ENCODE measurements at regions not wholly inside any gene's neighbourhood (a gene's known extent, or its start where the extent isn't known, plus 50 kb on each side); places are given as distances from the start of the nearest gene placed in this dataset.

GRCh38 chr10:104505521-104506042 is 135.5 kb upstream of the SORCS3 start:
- 52 to 61% methylated on average over 2 to 3 of the region's 3 CpGs for WGBS, 2 donors (ENCODE audit: low coverage in 1 of 2)
- TF ChIP-seq EP300 (IDR thresholded peaks at IDR 0.05; ENCODE audit: low read depth) (no peak), POLR2A (IDR thresholded peaks at IDR 0.05) (no peak), CTCF (IDR thresholded peaks at IDR 0.05) (no peak), POLR2AphosphoS5 (IDR thresholded peaks at IDR 0.05) (no peak)
- no peaks in the 10 kb centered on the region for H3K9me3 ChIP-seq

DNA sequence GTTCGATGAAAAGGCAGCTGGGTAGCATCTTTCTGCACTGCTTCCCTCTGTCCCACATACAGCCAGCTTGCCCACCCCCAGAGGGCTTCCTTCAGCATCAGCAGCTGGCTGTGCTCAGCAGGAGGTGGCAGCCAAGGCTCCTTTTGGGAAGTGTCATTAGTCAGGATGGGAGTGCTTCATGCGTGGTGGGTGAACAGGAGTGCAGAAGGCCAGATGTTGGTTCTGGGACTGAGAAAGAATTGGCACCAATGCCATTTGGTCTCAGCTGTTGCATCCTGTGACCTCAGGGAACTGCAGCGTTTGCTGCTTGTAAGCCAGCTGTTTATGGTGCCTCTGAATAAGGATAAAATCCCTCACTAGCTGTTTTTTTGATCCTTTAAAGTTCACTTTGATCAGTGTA is 131.1 kb upstream of the SORCS3 start:
- Histone ChIP-seq H3K4me3 (no peak overlapping the region), H3K27me3 (no peaks in the 10 kb centered on the region), H3K9me3 (no peaks in the 10 kb centered on the region), H3K36me3 (no peaks in the 10 kb centered on the region), H3K27ac (no peak overlapping the region), H3K4me1 (no peaks in the 10 kb centered on the region)
- no peak for TF ChIP-seq POLR2A (IDR thresholded peaks at IDR 0.05)
- TF ChIP-seq POLR2AphosphoS5 (IDR thresholded peaks at IDR 0.05): no peak
- TF ChIP-seq CTCF (IDR thresholded peaks at IDR 0.05): no peak
- no peak for TF ChIP-seq EP300 (IDR thresholded peaks at IDR 0.05; ENCODE audit: low read depth)
- DNase-seq: no peak
- intact Hi-C loops (cut with DNase I; ENCODE audit: low total_unique reads): no loop called here
- WGBS, 2 donors (ENCODE audit: low coverage in 1 of 2): 20 to 71% methylated on average over 2 to 3 of the region's 3 CpGs
- in situ Hi-C loops (cut with MboI; ENCODE audit: low pct_ligation_motif_present in 1 of 4, low pct_unique_long_range_greater_than_20kb in 1 of 4, low sequenced_read_pairs in 3 of 4): no loop called here

More at GRCh38 chr10:104505521-104506042, 135.5 kb upstream of the SORCS3 start:
- H3K36me3 ChIP-seq: no peaks in the 10 kb centered on the region
- in situ Hi-C loops (cut with MboI; ENCODE audit: low pct_ligation_motif_present in 1 of 4, low pct_unique_long_range_greater_than_20kb in 1 of 4, low sequenced_read_pairs in 3 of 4) (no loop called here), intact Hi-C loops (cut with DNase I; ENCODE audit: low total_unique reads) (no loop called here)
- no peak for DNase-seq
- no peaks in the 10 kb centered on the region for H3K4me1 ChIP-seq
- H3K4me3 ChIP-seq: no peak overlapping the region
- no peak overlapping the region for H3K27ac ChIP-seq
- H3K27me3 ChIP-seq: no peaks in the 10 kb centered on the region

- WGBS, 2 donors (ENCODE audit: low coverage in 1 of 2): 85% methylated on average over 2 of the region's 2 CpGs; no CpG with 5 or more reads in 1 of the 2 donors
- TF ChIP-seq POLR2A (IDR thresholded peaks at IDR 0.05) (no peak), POLR2AphosphoS5 (IDR thresholded peaks at IDR 0.05) (no peak), EP300 (IDR thresholded peaks at IDR 0.05; ENCODE audit: low read depth) (no peak), CTCF (IDR thresholded peaks at IDR 0.05) (no peak)
- no peak for DNase-seq
- intact Hi-C loops (cut with DNase I; ENCODE audit: low total_unique reads): no loop called here
- in situ Hi-C loops (cut with MboI; ENCODE audit: low pct_ligation_motif_present in 1 of 4, low pct_unique_long_range_greater_than_20kb in 1 of 4, low sequenced_read_pairs in 3 of 4): no loop called here
- H3K27me3 ChIP-seq: no peaks in the 10 kb centered on the region
- H3K9me3 ChIP-seq: no peaks in the 10 kb centered on the region
- H3K36me3 ChIP-seq: no peaks in the 10 kb centered on the region
- H3K4me1 ChIP-seq: no peaks in the 10 kb centered on the region
- no peak overlapping the region for H3K27ac ChIP-seq
- H3K4me3 ChIP-seq: no peak overlapping the region
These were observed 130.4 kb upstream of the SORCS3 start for GRCh38 chr10:104510644-104511043.

DNA sequence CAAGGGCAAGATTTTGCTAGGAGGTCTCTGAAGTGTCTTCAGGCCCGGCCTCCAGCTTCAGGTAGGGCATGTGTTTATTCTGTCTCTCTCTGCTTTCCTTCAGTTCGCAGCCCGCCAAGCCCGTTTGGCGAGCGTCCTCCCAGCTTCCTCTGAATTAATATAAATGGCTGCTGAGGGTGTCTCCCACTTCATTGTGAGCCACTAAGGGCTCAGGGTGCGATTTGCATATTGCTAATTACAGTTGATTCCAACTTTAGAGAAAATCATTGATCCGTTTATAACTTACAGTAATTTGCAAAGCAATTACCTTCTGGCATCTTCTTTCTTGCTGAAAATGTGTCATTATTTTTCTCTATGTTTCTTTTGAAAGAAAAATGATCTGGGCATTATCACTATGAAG is 128.3 kb upstream of the SORCS3 start:
- TF ChIP-seq EP300 (IDR thresholded peaks at IDR 0.05; ENCODE audit: low read depth) (no peak), CTCF (IDR thresholded peaks at IDR 0.05) (no peak), POLR2A (IDR thresholded peaks at IDR 0.05) (no peak), POLR2AphosphoS5 (IDR thresholded peaks at IDR 0.05) (no peak)
- in situ Hi-C loops (cut with MboI; ENCODE audit: low pct_ligation_motif_present in 1 of 4, low pct_unique_long_range_greater_than_20kb in 1 of 4, low sequenced_read_pairs in 3 of 4) (no loop called here), intact Hi-C loops (cut with DNase I; ENCODE audit: low total_unique reads) (no loop called here)
- Histone ChIP-seq H3K27me3 (no peaks in the 10 kb centered on the region), H3K4me3 (no peak overlapping the region), H3K9me3 (no peaks in the 10 kb centered on the region), H3K4me1 (no peaks in the 10 kb centered on the region), H3K27ac (no peak overlapping the region), H3K36me3 (no peaks in the 10 kb centered on the region)
- no peak for DNase-seq
- WGBS, 2 donors (ENCODE audit: low coverage in 1 of 2): 62 to 63% methylated on average over 6 to 8 of the region's 8 CpGs
